Fibroblast of mammary gland (primary cell): ENCODE measurements at regions not wholly inside any gene's neighbourhood (a gene's known extent, or its start where the extent isn't known, plus 50 kb on each side); places are given as distances from the start of the nearest gene placed in this dataset.
A peak's percentile ranks its signal among the peaks of the same experiment; 100 is the strongest.

Source experiments
- DNase-seq: peaks from one replicate; pipeline ENCODE4 v3.0.0-alpha.2; 2010; ENCODE audit warnings: low read depth
- H3K4me3 ChIP-seq: 2 replicates; pipeline ENCODE4 v1.5.1; 2011; ENCODE audit warnings: low read depth, mild to moderate bottlenecking, low read length, moderate library complexity; ENCODE audit not compliant: control insufficient read depth
- CTCF ChIP-seq: conservative IDR thresholded peaks from 2 replicates; pipeline ENCODE4 v1.5.1; 2011; ENCODE audit warnings: low read depth, low read length, inconsistent platforms; ENCODE audit not compliant: control insufficient read depth, insufficient read depth

- peak; percentile 0 for DNase-seq
- no peak for TF ChIP-seq CTCF
- H3K4me3 ChIP-seq: no peak overlapping the region
Measured at GRCh38 chr3:1578124-1578806, 485.4 kb downstream of the CNTN6 start.

GRCh38 chr3:1583044-1583443 is 490.2 kb downstream of the CNTN6 start:
- no peak overlapping the region for H3K4me3 ChIP-seq
- DNase-seq: no peak
- TF ChIP-seq CTCF: no peak

- no peak for TF ChIP-seq CTCF
- H3K4me3 ChIP-seq: no peak overlapping the region
- no peak for DNase-seq
Measured at GRCh38 chr3:1587426-1587825, 494.6 kb downstream of the CNTN6 start.

GRCh38 chr3:1591327-1592028 is 498.7 kb downstream of the CNTN6 start:
- DNase-seq: no peak
- no peak overlapping the region for H3K4me3 ChIP-seq
- no peak for TF ChIP-seq CTCF

GRCh38 chr3:1594940-1595339 is 502.1 kb downstream of the CNTN6 start:
- no peak for TF ChIP-seq CTCF
- H3K4me3 ChIP-seq: no peak overlapping the region

GRCh38 chr3:1600206-1600605 is 498.5 kb upstream of the CNTN4 start:
- DNase-seq: no peak
- TF ChIP-seq CTCF: no peak
- H3K4me3 ChIP-seq: no peak overlapping the region

More at GRCh38 chr3:1594940-1595339, 502.1 kb downstream of the CNTN6 start:
- DNase-seq: no peak
